GM23248 (cell line): ENCODE measurements at regions not wholly inside any gene's neighbourhood (a gene's known extent, or its start where the extent isn't known, plus 50 kb on each side); places are given as distances from the start of the nearest gene placed in this dataset.
"Not testable (repeated sequence)": the region's sequence is repeated elsewhere in the genome, so short reads cannot be mapped to it uniquely, and the experiment has no call there.

ENCODE experiments used
- DNase-seq: peaks from one replicate; pipeline ENCODE4 v3.0.0-alpha.2; 2015
- H2AFZ ChIP-seq: fragments of 200-600 bp; sonication (generic); 2 replicates; pipeline ENCODE4 v1.6.1; 2016; ENCODE audit warnings: antibody characterized with exemption
- H3F3A ChIP-seq: fragments of 200-600 bp; sonication (generic); 2 replicates; pipeline ENCODE4 v1.6.1; 2016; ENCODE audit warnings: mild to moderate bottlenecking, antibody characterized with exemption, mixed run types; ENCODE audit not compliant: insufficient read depth
- H3K27ac ChIP-seq: fragments of 200-600 bp; sonication (generic); 2 replicates; pipeline ENCODE4 v1.5.1; 2016; ENCODE audit warnings: mild to moderate bottlenecking
- H3K27me3 ChIP-seq: fragments of 200-600 bp; sonication (generic); replicated peaks from 2 replicates; pipeline ENCODE4 v1.6.1; 2016; ENCODE audit warnings: mild to moderate bottlenecking; ENCODE audit not compliant: insufficient read depth
- H3K36me3 ChIP-seq: fragments of 200-600 bp; sonication (generic); 2 replicates; pipeline ENCODE4 v1.6.1; 2016; ENCODE audit warnings: low read depth, mild to moderate bottlenecking
- H3K4me1 ChIP-seq: fragments of 200-600 bp; sonication (generic); 2 replicates; pipeline ENCODE4 v1.6.1; 2016; ENCODE audit warnings: mild to moderate bottlenecking; ENCODE audit not compliant: insufficient read depth
- H3K4me2 ChIP-seq: fragments of 200-600 bp; sonication (generic); one replicate; pipeline ENCODE4 v1.6.1; 2016; ENCODE audit warnings: mild to moderate bottlenecking; ENCODE audit not compliant: unreplicated experiment
- H3K4me3 ChIP-seq: fragments of 200-600 bp; sonication (generic); 2 replicates; pipeline ENCODE4 v1.5.1; 2016; ENCODE audit warnings: mild to moderate bottlenecking
- H3K79me2 ChIP-seq: fragments of 200-600 bp; sonication (generic); 2 replicates; pipeline ENCODE4 v1.6.1; 2016; ENCODE audit warnings: mild to moderate bottlenecking; ENCODE audit not compliant: insufficient read depth
- H3K9ac ChIP-seq: fragments of 200-600 bp; sonication (generic); 2 replicates; pipeline ENCODE4 v1.6.1; 2016; ENCODE audit warnings: mild to moderate bottlenecking
- H3K9me2 ChIP-seq: fragments of 200-600 bp; sonication (generic); 2 replicates; pipeline ENCODE4 v1.6.1; 2016; ENCODE audit warnings: mixed run types, mild to moderate bottlenecking, moderate library complexity; ENCODE audit not compliant: insufficient read depth
- H3K9me3 ChIP-seq: fragments of 200-600 bp; sonication (generic); one replicate; pipeline ENCODE4 v1.6.1; 2017; ENCODE audit warnings: low read depth
- H4K20me1 ChIP-seq: fragments of 200-600 bp; sonication (generic); 2 replicates; pipeline ENCODE4 v1.6.0; 2016; ENCODE audit not compliant: insufficient read depth
- EZH2 ChIP-seq: fragments of 200-600 bp; sonication (generic); IDR thresholded peaks from 2 replicates; pipeline ENCODE4 v1.6.1; 2018; ENCODE audit warnings: antibody characterized with exemption, mild to moderate bottlenecking; ENCODE audit not compliant: insufficient read depth, poor library complexity, severe bottlenecking
- EZH2phosphoT487 ChIP-seq: fragments of 200-600 bp; sonication (generic); IDR thresholded peaks from 2 replicates; pipeline ENCODE4 v1.6.1; 2018; ENCODE audit warnings: antibody characterized with exemption, moderate library complexity, mild to moderate bottlenecking, low read depth; ENCODE audit not compliant: insufficient read depth
- WGBS, 2 experiments: methylation state at CpG; one replicate each; pipeline ENCODE4 v1.1.6; 2015 to 2017; ENCODE audit warnings: low lambda C conversion rate in 2 of 2, low coverage in 1 of 2; ENCODE audit errors: missing lambda C conversion rate in 2 of 2; 5-methylcytosine and 5-hydroxymethylcytosine counted together
- in situ Hi-C: fragments of 300-500 bp; cut with MboI; formaldehyde crosslinking; loops from 2 replicates; pipeline ENCODE4 v1.15.0; 2020

DNA sequence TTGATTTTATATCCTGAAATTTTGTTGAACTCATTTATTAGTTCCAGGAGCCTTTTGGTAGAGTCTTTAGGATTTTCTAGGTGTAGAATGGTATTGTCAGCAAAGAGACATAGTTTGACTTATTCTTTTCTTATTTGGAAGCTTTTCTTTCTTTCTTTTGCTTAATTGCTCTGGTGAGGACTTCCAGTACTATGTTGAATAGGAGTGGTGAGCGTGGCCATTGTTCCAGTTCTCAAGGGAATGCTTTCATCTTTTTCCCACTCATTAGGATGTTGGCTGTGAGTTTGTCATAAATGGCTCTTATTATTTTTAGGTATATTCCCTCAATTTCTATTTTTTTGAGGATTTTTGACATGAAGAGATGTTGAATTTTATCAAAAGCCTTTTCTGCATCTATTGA, 182.2 kb upstream of the SPRY2 start:
- Histone ChIP-seq H2AFZ (no peak overlapping the region), H3K4me3 (no peak overlapping the region), H3K9me2 (no peaks in the 10 kb centered on the region), H3K4me2 (no peak overlapping the region), H3K4me1 (no peaks in the 10 kb centered on the region), H3K9ac (no peak overlapping the region), H4K20me1 (no peaks in the 10 kb centered on the region), H3K27ac (no peak overlapping the region), H3K27me3 (no peaks in the 10 kb centered on the region), H3K36me3 (no peaks in the 10 kb centered on the region), H3K9me3 (no peaks in the 10 kb centered on the region), H3K79me2 (no peaks in the 10 kb centered on the region), H3F3A (no peaks in the 10 kb centered on the region)
- WGBS, 2 experiments, result 4% methylated on average over 1 of the region's 1 CpG
- no peak for DNase-seq
- TF ChIP-seq EZH2phosphoT487 (no peak), EZH2 (no peak)
- in situ Hi-C loops, result no loop called here

DNA sequence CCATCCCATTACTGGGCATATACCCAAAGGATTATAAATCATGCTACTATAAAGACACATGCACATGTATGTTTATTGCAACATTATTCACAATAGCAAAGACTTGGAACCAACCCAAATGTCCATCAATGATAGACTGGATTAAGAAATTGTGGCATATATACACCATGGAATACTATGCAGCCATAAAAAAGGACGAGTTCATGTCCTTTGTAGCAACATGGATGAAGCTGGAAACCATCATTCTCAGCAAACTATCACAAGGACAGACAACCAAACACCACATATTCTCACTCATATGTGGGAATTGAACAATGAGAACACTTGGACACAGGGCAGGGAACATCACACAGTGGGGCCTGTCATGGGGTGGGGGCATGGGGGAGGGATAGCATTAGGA, 181.5 kb upstream of the SPRY2 start:
- H3F3A ChIP-seq, H3K9me2 ChIP-seq, H3K4me3 ChIP-seq, H3K4me2 ChIP-seq, H2AFZ ChIP-seq, H3K27me3 ChIP-seq, H3K36me3 ChIP-seq, DNase-seq, H4K20me1 ChIP-seq, H3K4me1 ChIP-seq, H3K9me3 ChIP-seq, H3K9ac ChIP-seq, H3K27ac ChIP-seq, H3K79me2 ChIP-seq, in situ Hi-C loops: not testable (repeated sequence)
- 4 to 5% methylated on average over 1 of the region's 1 CpG for WGBS, 2 experiments

DNA sequence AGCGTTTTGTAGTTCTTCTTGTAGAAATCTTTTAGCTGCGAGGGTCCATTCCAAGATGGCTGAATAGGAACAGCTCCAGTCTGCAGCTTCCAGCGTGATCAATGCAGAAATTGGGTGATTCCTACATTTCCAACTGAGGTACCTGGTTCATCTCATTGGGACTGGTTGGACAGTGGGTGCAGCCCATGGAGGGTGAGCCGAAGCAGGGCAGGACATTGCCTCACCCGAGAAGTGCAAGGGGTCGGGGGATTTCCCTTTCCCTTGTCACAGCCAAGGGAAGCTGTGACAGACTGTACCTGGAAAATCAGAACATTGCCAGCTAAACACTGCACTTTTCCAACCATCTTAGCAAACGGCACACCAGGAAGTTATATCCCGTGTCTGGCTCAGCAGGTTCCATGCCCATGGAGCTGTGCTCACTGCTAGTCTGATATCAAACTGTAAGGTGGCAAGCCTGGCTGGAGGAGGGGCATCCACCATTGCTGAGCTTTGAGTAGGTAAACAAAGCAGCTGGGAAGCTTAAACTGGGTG, 176.0 kb upstream of the SPRY2 start:
- no peak for DNase-seq
- no peaks in the 10 kb centered on the region for H3K27me3 ChIP-seq
- no peaks in the 10 kb centered on the region for H3K36me3 ChIP-seq
- TF ChIP-seq EZH2 (no peak), EZH2phosphoT487 (no peak)
- H2AFZ ChIP-seq, result no peak overlapping the region
- no peak overlapping the region for H3K9ac ChIP-seq
- H3F3A ChIP-seq, result no peaks in the 10 kb centered on the region
- no peaks in the 10 kb centered on the region for H3K9me2 ChIP-seq
- no peaks in the 10 kb centered on the region for H3K9me3 ChIP-seq
- H3K4me3 ChIP-seq, result no peak overlapping the region
- H3K27ac ChIP-seq, result no peak overlapping the region
- in situ Hi-C loops, result no loop called here
- 16 to 19% methylated on average over 8 of the region's 8 CpGs for WGBS, 2 experiments
- H3K4me1 ChIP-seq, result no peaks in the 10 kb centered on the region
- H3K4me2 ChIP-seq, result no peak overlapping the region
- no peaks in the 10 kb centered on the region for H3K79me2 ChIP-seq
- H4K20me1 ChIP-seq, result no peaks in the 10 kb centered on the region

DNA sequence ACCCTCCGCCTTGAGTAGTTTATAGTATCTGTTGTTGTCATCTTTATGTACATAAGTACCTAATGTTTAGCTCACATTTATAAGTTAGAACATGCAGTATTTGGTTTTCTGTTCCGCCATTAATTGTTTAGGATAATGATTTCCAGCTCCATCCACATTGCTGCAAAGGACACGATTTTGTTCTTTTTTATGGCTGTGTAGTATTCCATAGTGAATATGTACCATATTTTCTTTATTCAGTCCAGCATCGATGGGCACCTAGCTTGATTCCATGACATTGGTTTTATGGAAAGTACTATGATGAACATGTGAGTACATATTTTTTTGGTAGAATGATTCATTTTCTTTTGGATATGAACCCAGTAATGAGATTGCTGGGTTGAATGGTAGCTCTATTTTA, 174.4 kb upstream of the SPRY2 start:
- Histone ChIP-seq H3K4me2 (no peak overlapping the region), H3K9me3 (no peaks in the 10 kb centered on the region), H4K20me1 (no peaks in the 10 kb centered on the region), H3K27me3 (no peaks in the 10 kb centered on the region), H3K36me3 (no peaks in the 10 kb centered on the region), H3K4me1 (no peaks in the 10 kb centered on the region), H3K27ac (no peak overlapping the region), H3K4me3 (no peak overlapping the region), H3K79me2 (no peaks in the 10 kb centered on the region), H2AFZ (no peak overlapping the region), H3K9me2 (no peaks in the 10 kb centered on the region), H3F3A (no peaks in the 10 kb centered on the region), H3K9ac (no peak overlapping the region)
- no peak for DNase-seq
- 34 to 36% methylated on average over 4 of the region's 4 CpGs for WGBS, 2 experiments
- no peak for TF ChIP-seq EZH2phosphoT487
- TF ChIP-seq EZH2, result no peak
- in situ Hi-C loops, result no loop called here

DNA sequence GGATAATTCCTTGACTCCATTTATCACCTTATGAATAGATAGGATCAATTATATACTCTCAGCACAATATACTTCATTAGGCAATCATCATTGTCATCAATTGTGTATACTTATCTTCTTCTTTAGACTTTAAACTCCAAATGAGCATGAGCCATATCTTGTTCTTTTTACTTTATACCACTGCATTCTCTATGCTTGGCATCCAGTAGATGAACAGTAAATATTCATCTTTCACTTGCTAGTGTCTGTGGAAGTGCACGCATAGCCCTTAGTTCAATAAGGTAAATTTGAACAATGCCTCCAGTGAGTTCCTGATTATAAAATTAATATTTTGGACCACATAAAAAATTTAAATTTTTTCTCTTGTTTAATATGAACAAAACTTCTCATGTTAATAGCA, 172.3 kb upstream of the SPRY2 start:
- no peaks in the 10 kb centered on the region for H4K20me1 ChIP-seq
- H3K9ac ChIP-seq, result no peak overlapping the region
- in situ Hi-C loops, result no loop called here

More for the DNA sequence above, 172.3 kb upstream of the SPRY2 start:
- H3K27ac ChIP-seq, result no peak overlapping the region
- DNase-seq, result no peak
- 36 to 55% methylated on average over 1 of the region's 1 CpG for WGBS, 2 experiments
- no peak overlapping the region for H3K4me3 ChIP-seq
- TF ChIP-seq EZH2 (no peak), EZH2phosphoT487 (no peak)
- H3K9me2 ChIP-seq, result no peaks in the 10 kb centered on the region
- no peaks in the 10 kb centered on the region for H3F3A ChIP-seq
- no peaks in the 10 kb centered on the region for H3K79me2 ChIP-seq
- H3K4me2 ChIP-seq, result no peak overlapping the region
- no peaks in the 10 kb centered on the region for H3K27me3 ChIP-seq
- no peaks in the 10 kb centered on the region for H3K4me1 ChIP-seq
- no peaks in the 10 kb centered on the region for H3K36me3 ChIP-seq
- no peaks in the 10 kb centered on the region for H3K9me3 ChIP-seq
- H2AFZ ChIP-seq, result no peak overlapping the region
